Chondrocyte (in vitro differentiated cells): ENCODE measurements at regions not wholly inside any gene's neighbourhood (a gene's known extent, or its start where the extent isn't known, plus 50 kb on each side); places are given as distances from the start of the nearest gene placed in this dataset.

Source experiments
- DNase-seq: peaks from one replicate; pipeline ENCODE4 v3.0.0; 2021; ENCODE audit warnings: mixed read lengths, low spot score
- H3K27ac Mint-ChIP-seq: one replicate; pipeline ENCODE4 v1.8.0; 2021; ENCODE audit warnings: mild to moderate bottlenecking, moderate library complexity, mixed read lengths; ENCODE audit not compliant: unreplicated experiment
- H3K27me3 Mint-ChIP-seq: 2 replicates; pipeline ENCODE4 v1.8.0; 2021; ENCODE audit warnings: low read depth, mixed read lengths
- H3K36me3 Mint-ChIP-seq: 2 replicates; pipeline ENCODE4 v1.8.0; 2021; ENCODE audit warnings: low read depth, mixed read lengths
- H3K4me1 Mint-ChIP-seq: 2 replicates; pipeline ENCODE4 v1.8.0; 2021; ENCODE audit warnings: low read depth, mild to moderate bottlenecking, mixed read lengths
- H3K4me3 Mint-ChIP-seq: one replicate; pipeline ENCODE4 v1.8.0; 2021; ENCODE audit warnings: mild to moderate bottlenecking, moderate library complexity, mixed read lengths; ENCODE audit not compliant: unreplicated experiment
- H3K9me3 Mint-ChIP-seq: 2 replicates; pipeline ENCODE4 v1.8.0; 2021; ENCODE audit warnings: low read depth, mixed read lengths
- TF ChIP-seq, protein P1 (sequence below): fragments of 200-600 bp; sonication (generic); IDR thresholded peaks from 2 replicates; pipeline ENCODE4 v1.5.0; 2021; ENCODE audit warnings: antibody characterized with exemption, mild to moderate bottlenecking, moderate library complexity

DNA sequence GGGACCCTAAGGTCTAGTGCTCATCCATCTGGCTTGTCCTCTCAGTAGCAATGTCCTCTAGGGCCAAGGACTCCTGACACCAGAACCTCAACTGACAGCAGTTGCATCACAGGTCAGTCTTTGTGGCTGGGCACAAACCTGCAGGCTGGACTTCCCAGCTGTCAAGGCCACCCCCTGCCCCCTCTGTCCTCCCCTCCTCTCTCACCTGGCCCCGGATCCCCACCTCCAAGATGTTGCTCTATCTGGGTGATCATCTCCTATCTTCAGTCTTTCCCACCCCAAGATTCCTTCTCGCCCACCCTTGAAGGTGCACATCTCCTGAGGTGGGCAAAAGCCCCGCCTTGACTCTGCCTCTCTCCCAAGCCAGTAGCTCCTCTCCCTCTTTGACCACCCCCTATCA lies 131.8 kb upstream of the SRSF6 start:
- no peaks in the 10 kb centered on the region for H3K36me3 Mint-ChIP-seq
- TF ChIP-seq, protein P1, sequence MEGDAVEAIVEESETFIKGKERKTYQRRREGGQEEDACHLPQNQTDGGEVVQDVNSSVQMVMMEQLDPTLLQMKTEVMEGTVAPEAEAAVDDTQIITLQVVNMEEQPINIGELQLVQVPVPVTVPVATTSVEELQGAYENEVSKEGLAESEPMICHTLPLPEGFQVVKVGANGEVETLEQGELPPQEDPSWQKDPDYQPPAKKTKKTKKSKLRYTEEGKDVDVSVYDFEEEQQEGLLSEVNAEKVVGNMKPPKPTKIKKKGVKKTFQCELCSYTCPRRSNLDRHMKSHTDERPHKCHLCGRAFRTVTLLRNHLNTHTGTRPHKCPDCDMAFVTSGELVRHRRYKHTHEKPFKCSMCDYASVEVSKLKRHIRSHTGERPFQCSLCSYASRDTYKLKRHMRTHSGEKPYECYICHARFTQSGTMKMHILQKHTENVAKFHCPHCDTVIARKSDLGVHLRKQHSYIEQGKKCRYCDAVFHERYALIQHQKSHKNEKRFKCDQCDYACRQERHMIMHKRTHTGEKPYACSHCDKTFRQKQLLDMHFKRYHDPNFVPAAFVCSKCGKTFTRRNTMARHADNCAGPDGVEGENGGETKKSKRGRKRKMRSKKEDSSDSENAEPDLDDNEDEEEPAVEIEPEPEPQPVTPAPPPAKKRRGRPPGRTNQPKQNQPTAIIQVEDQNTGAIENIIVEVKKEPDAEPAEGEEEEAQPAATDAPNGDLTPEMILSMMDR: no peak
- H3K27ac Mint-ChIP-seq: no peak overlapping the region
- no peaks in the 10 kb centered on the region for H3K27me3 Mint-ChIP-seq
- peaks cover 20% of the 10 kb centered on the region for H3K9me3 Mint-ChIP-seq
- no peak overlapping the region for H3K4me3 Mint-ChIP-seq
- no peak for DNase-seq
- no peaks in the 10 kb centered on the region for H3K4me1 Mint-ChIP-seq

DNA sequence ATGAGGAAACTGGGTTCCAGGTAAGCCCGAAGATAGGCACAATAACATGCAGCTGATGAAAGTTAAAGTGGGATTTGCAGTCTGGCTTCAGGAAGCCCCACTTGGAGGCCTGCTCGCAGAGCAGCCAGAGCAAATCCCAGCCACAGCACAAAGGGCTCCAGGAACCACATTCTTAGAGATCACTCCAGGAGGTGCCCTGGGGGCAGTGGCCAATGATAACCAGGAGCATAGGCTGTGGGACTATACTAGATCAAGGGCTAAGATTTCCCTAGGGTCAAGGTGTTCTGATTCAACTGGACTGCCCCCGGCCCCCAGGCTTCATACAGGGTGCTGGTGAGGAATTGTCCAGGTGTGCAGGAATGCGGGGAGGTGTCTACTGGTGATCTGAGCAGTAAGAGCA lies 133.9 kb upstream of the PTPRT start:
- Mint-ChIP-seq H3K4me3 (no peak overlapping the region), H3K4me1 (no peaks in the 10 kb centered on the region), H3K9me3 (peaks cover 20% of the 10 kb centered on the region), H3K36me3 (no peaks in the 10 kb centered on the region), H3K27me3 (no peaks in the 10 kb centered on the region), H3K27ac (no peak overlapping the region)
- TF ChIP-seq, protein P1: no peak
- no peak for DNase-seq

DNA sequence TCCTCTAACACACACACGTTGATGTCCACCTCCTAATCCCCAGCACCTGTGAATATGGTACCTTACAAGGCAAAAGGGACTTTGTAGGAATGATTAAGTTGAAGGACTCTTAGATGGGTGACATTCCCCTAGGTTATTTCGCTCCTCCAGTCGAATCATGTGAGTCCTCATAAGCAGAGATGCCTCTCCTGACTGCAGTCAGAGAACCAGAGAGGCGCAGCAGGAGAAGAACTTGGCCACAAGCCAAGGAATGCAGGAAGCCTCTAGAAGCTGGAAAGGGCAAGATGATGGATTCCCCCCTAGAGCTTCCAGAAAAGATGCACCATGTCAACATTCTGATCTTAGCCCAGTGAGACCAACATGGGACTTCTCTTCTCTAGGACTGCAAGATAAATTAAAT lies 133.1 kb upstream of the PTPRT start:
- no peak for DNase-seq
- no peak overlapping the region for H3K4me3 Mint-ChIP-seq
- H3K27me3 Mint-ChIP-seq: no peaks in the 10 kb centered on the region
- H3K9me3 Mint-ChIP-seq: peaks cover 17% of the 10 kb centered on the region
- no peaks in the 10 kb centered on the region for H3K4me1 Mint-ChIP-seq
- no peak overlapping the region for H3K27ac Mint-ChIP-seq
- no peaks in the 10 kb centered on the region for H3K36me3 Mint-ChIP-seq
- TF ChIP-seq, protein P1: no peak

DNA sequence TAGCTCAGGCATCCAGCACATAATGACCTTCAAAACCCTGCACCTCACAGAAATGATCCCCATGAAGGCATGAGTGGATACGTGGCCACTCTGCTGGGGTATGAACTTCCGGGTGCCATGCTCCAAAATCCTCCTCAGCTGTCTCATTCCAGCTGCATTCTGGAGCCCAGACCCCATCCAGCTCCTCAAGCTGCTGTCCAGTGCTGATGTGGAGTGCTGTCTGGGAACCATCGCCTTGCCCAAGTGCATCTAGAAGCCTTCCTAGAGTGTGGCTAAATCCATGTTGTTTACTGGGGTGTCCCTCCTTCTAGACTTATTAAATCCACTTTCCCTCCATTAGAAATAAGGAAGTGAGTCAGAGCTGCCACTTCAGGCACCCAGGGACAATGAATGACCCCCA lies 130.8 kb upstream of the PTPRT start:
- Mint-ChIP-seq H3K36me3 (no peaks in the 10 kb centered on the region), H3K9me3 (peaks cover 10% of the 10 kb centered on the region), H3K27me3 (no peaks in the 10 kb centered on the region), H3K27ac (no peak overlapping the region), H3K4me3 (no peak overlapping the region), H3K4me1 (no peaks in the 10 kb centered on the region)
- DNase-seq: no peak
- TF ChIP-seq, protein P1: no peak

DNA sequence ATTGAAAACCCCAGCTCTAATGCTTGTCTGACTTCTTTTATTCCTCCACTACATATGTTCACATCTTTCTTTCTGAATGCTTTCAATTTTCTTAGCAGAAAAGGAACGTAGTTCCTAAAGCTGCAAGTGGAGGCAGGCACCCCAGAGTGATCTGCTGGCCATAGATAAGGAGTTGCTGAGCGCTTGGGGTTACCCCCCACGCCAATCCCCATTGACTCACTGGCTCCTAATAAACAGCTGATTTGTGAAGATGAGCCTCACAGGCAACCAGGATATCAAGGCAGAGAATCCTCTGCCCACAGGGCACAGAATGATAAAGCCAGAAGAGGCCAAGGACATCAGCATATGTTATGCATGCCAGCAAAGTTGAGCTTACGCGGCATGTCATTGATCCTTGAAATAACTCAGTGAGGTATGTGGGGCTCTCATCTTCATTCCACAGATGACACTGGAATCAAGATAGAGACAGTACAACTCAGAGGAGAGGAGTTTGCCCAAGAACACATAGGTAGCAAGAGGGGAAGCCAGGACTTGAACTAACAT lies 129.1 kb upstream of the PTPRT start:
- no peak overlapping the region for H3K4me3 Mint-ChIP-seq
- H3K27ac Mint-ChIP-seq: no peak overlapping the region
- no peaks in the 10 kb centered on the region for H3K27me3 Mint-ChIP-seq

More for the DNA sequence above, 129.1 kb upstream of the PTPRT start:
- Mint-ChIP-seq H3K9me3 (no peaks in the 10 kb centered on the region), H3K36me3 (no peaks in the 10 kb centered on the region), H3K4me1 (no peaks in the 10 kb centered on the region)
- TF ChIP-seq, protein P1: no peak
- DNase-seq: no peak
